Breast epithelium (tissue), 3 donors: ENCODE measurements at regions not wholly inside any gene's neighbourhood (a gene's known extent, or its start where the extent isn't known, plus 50 kb on each side); places are given as distances from the start of the nearest gene placed in this dataset.

Source experiments
- POLR2A ChIP-seq: fragments of 450-650 bp; IDR thresholded peaks from one replicate; pipeline ENCODE4 v1.6.1; 2016; ENCODE audit warnings: antibody characterized with exemption, mild to moderate bottlenecking, moderate library complexity
- TF ChIP-seq, protein P1 (sequence below), 3 donors: fragments of 450-650 bp; IDR thresholded peaks; one replicate each; pipeline ENCODE4 v1.5.1; 2016 to 2017; ENCODE audit warnings: antibody characterized with exemption in 3 of 3, mild to moderate bottlenecking in 3 of 3, moderate library complexity in 3 of 3

DNA sequence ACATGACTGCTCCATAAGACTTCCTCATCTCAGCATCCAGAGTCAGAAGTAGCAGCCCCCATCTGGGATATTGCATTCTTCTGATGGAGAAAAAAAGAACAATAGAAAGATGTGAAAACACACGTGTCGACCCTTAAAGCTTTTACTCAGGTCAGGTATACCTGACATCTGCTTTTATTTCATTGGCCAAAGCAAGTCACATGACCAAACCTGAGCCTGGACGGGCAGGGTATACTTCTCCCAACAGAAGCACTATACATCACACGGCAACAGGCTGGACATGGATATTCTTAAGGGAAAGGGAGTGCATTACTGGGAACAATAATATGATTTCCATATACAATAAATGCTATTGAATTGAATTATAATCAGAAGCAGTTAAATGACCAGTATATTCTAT is 243.3 kb downstream of the LMO4 start:
- TF ChIP-seq, protein P1, sequence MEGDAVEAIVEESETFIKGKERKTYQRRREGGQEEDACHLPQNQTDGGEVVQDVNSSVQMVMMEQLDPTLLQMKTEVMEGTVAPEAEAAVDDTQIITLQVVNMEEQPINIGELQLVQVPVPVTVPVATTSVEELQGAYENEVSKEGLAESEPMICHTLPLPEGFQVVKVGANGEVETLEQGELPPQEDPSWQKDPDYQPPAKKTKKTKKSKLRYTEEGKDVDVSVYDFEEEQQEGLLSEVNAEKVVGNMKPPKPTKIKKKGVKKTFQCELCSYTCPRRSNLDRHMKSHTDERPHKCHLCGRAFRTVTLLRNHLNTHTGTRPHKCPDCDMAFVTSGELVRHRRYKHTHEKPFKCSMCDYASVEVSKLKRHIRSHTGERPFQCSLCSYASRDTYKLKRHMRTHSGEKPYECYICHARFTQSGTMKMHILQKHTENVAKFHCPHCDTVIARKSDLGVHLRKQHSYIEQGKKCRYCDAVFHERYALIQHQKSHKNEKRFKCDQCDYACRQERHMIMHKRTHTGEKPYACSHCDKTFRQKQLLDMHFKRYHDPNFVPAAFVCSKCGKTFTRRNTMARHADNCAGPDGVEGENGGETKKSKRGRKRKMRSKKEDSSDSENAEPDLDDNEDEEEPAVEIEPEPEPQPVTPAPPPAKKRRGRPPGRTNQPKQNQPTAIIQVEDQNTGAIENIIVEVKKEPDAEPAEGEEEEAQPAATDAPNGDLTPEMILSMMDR (IDR thresholded peaks at IDR 0.05): no peak
- TF ChIP-seq POLR2A: no peak
